Gastrocnemius medialis (tissue), 4 donors: ENCODE measurements at regions not wholly inside any gene's neighbourhood (a gene's known extent, or its start where the extent isn't known, plus 50 kb on each side); places are given as distances from the start of the nearest gene placed in this dataset.

Experiments
- ATAC-seq, 2 donors: fragments of 150-250 bp; one replicate each; pipeline ENCODE4 v1.9.1; 2016
- DNase-seq, 2 donors: peaks; one replicate each; pipeline ENCODE4 v3.0.0-alpha.2; 2019
- H3K27ac ChIP-seq, 4 donors: fragments of 200-600 bp; sonication (generic); 1 replicate in 1 of 4; 2 replicates in 3 of 4; pipeline ENCODE4 v1.5.1; 2016 to 2018; ENCODE audit warnings: mild to moderate bottlenecking in 2 of 4, moderate library complexity in 1 of 4
- H3K27me3 ChIP-seq, 3 donors: fragments of 200-600 bp; sonication (generic) in 2 of 3; 1 replicate in 1 of 3; 2 replicates in 2 of 3; pipeline versions ENCODE4 v1.5.1 to v1.6.0; 2016 to 2019; ENCODE audit warnings: mild to moderate bottlenecking in 1 of 3, moderate library complexity in 1 of 3
- H3K36me3 ChIP-seq, 2 donors: fragments of 200-600 bp; sonication (generic) in 1 of 2; one replicate each; pipeline ENCODE4 v1.5.1; 2017 to 2018
- H3K4me1 ChIP-seq, 2 donors: fragments of 200-600 bp; sonication (generic) in 1 of 2; one replicate each; pipeline ENCODE4 v1.5.1; 2016 to 2017; ENCODE audit warnings: mild to moderate bottlenecking in 2 of 2
- H3K4me3 ChIP-seq, 4 donors: fragments of 200-600 bp; sonication (generic) in 3 of 4; 1 replicate in 1 of 4; 2 replicates in 3 of 4; pipeline ENCODE4 v1.5.1; 2016 to 2019; ENCODE audit warnings: mild to moderate bottlenecking in 2 of 4
- H3K9me3 ChIP-seq, 3 donors: fragments of 200-600 bp; sonication (generic) in 2 of 3; 1 replicate in 1 of 3; 2 replicates in 2 of 3; pipeline ENCODE4 v1.5.1; 2016 to 2019
- CTCF ChIP-seq, 5 experiments: fragments of 450-650 bp in 3 of 5; fragments of 200-600 bp in 2 of 5; sonication (generic) in 2 of 5; IDR thresholded peaks in 4 of 5; conservative IDR thresholded peaks in 1 of 5; 1 replicate in 4 of 5; 2 replicates in 1 of 5; pipeline ENCODE4 v1.5.1; 2016 to 2019; ENCODE audit warnings: antibody characterized with exemption in 5 of 5, mild to moderate bottlenecking in 3 of 5, moderate library complexity in 3 of 5
- POLR2A ChIP-seq, 2 donors: fragments of 450-650 bp; IDR thresholded peaks; one replicate each; pipeline ENCODE4 v1.6.1; 2017; ENCODE audit warnings: antibody characterized with exemption in 2 of 2, mild to moderate bottlenecking in 2 of 2, moderate library complexity in 2 of 2
- in situ Hi-C, 4 donors: fragments of 200-750 bp; cut with MboI; loops; one replicate each; pipeline versions ENCODE4 v1.15.0 to v1.8.0; 2017; ENCODE audit warnings: low sequenced_read_pairs in 4 of 4
- intact Hi-C: fragments of 100-400 bp; cut with DNase I; formaldehyde crosslinking; loops from one replicate; pipeline ENCODE4 v1.15.1; 2023; ENCODE audit warnings: low total_unique reads

GRCh38 chr17:27216836-27217235 is 77.1 kb upstream of the WSB1 start:
- no peak for TF ChIP-seq POLR2A (IDR thresholded peaks at IDR 0.05)
- TF ChIP-seq CTCF (IDR thresholded peaks at IDR 0.05 in 4 of 5, conservative IDR thresholded peaks at IDR 0.05 in 1 of 5), result no peak
- Histone ChIP-seq H3K27me3 (no peaks in the 10 kb centered on the region), H3K4me3 (no peak overlapping the region), H3K9me3 (no peaks in the 10 kb centered on the region), H3K4me1 (no peaks in the 10 kb centered on the region), H3K27ac (no peak overlapping the region), H3K36me3 (no peaks in the 10 kb centered on the region)
- intact Hi-C loops (no loop called here), in situ Hi-C loops (no loop called here)
- DNase-seq, result no peak
- no peak for ATAC-seq

GRCh38 chr17:27217631-27218030 is 76.3 kb upstream of the WSB1 start:
- Histone ChIP-seq H3K9me3 (no peaks in the 10 kb centered on the region), H3K36me3 (no peaks in the 10 kb centered on the region), H3K27me3 (no peaks in the 10 kb centered on the region), H3K27ac (no peak overlapping the region), H3K4me1 (no peaks in the 10 kb centered on the region), H3K4me3 (no peak overlapping the region)
- intact Hi-C loops (no loop called here), in situ Hi-C loops (no loop called here)
- ATAC-seq, result no peak
- DNase-seq, result no peak
- no peak for TF ChIP-seq POLR2A (IDR thresholded peaks at IDR 0.05)
- no peak for TF ChIP-seq CTCF (IDR thresholded peaks at IDR 0.05 in 4 of 5, conservative IDR thresholded peaks at IDR 0.05 in 1 of 5)

- in situ Hi-C loops, result no loop called here
- TF ChIP-seq CTCF (IDR thresholded peaks at IDR 0.05 in 4 of 5, conservative IDR thresholded peaks at IDR 0.05 in 1 of 5), result no peak
- no peak for TF ChIP-seq POLR2A (IDR thresholded peaks at IDR 0.05)
- ATAC-seq (no peak), DNase-seq (no peak)
- no peak overlapping the region for H3K27ac ChIP-seq
- no peaks in the 10 kb centered on the region for H3K27me3 ChIP-seq
- H3K9me3 ChIP-seq, result no peaks in the 10 kb centered on the region
- H3K4me3 ChIP-seq, result no peak overlapping the region
- no peaks in the 10 kb centered on the region for H3K4me1 ChIP-seq
- intact Hi-C loops, result no loop called here
- no peaks in the 10 kb centered on the region for H3K36me3 ChIP-seq
Measured at GRCh38 chr17:27218041-27218440, 75.9 kb upstream of the WSB1 start.

GRCh38 chr17:27218719-27219488 is 75.0 kb upstream of the WSB1 start:
- H3K4me1 ChIP-seq, result no peaks in the 10 kb centered on the region
- no peaks in the 10 kb centered on the region for H3K27me3 ChIP-seq
- no peaks in the 10 kb centered on the region for H3K36me3 ChIP-seq
- intact Hi-C loops (no loop called here), in situ Hi-C loops (no loop called here)
- no peaks in the 10 kb centered on the region for H3K9me3 ChIP-seq
- no peak for TF ChIP-seq POLR2A (IDR thresholded peaks at IDR 0.05)
- TF ChIP-seq CTCF (IDR thresholded peaks at IDR 0.05 in 4 of 5, conservative IDR thresholded peaks at IDR 0.05 in 1 of 5), result no peak
- ATAC-seq (no peak), DNase-seq (no peak)
- H3K27ac ChIP-seq, result no peak overlapping the region
- no peak overlapping the region for H3K4me3 ChIP-seq

GRCh38 chr17:27222515-27222914 is 71.4 kb upstream of the WSB1 start:
- H3K4me3 ChIP-seq, result no peak overlapping the region
- in situ Hi-C loops (no loop called here), intact Hi-C loops (no loop called here)
- no peaks in the 10 kb centered on the region for H3K9me3 ChIP-seq
- no peaks in the 10 kb centered on the region for H3K36me3 ChIP-seq
- H3K4me1 ChIP-seq, result no peaks in the 10 kb centered on the region
- ATAC-seq (no peak), DNase-seq (no peak)
- no peak overlapping the region for H3K27ac ChIP-seq
- no peak for TF ChIP-seq CTCF (IDR thresholded peaks at IDR 0.05 in 4 of 5, conservative IDR thresholded peaks at IDR 0.05 in 1 of 5)
- TF ChIP-seq POLR2A (IDR thresholded peaks at IDR 0.05), result no peak
- H3K27me3 ChIP-seq, result no peaks in the 10 kb centered on the region
